Neural cell (in vitro differentiated cells): ENCODE measurements at regions not wholly inside any gene's neighbourhood (a gene's known extent, or its start where the extent isn't known, plus 50 kb on each side); places are given as distances from the start of the nearest gene placed in this dataset.

Experiments
- H2AFZ ChIP-seq: fragments of 200-600, 300-800 bp; sonication (generic), shearing (Covaris generic); 2 replicates; pipeline ENCODE4 v1.6.0; 2014; ENCODE audit warnings: low read depth, mild to moderate bottlenecking, antibody characterized with exemption, low read length, moderate library complexity
- H3F3A ChIP-seq: fragments of 200-600 bp; shearing (Covaris generic); 2 replicates; pipeline ENCODE4 v1.6.1; 2016; ENCODE audit warnings: mild to moderate bottlenecking, moderate library complexity, mixed read lengths, antibody characterized with exemption, low read length; ENCODE audit not compliant: insufficient read depth, poor library complexity, severe bottlenecking
- H3K27ac ChIP-seq: fragments of 200-600, 300-800 bp; sonication (generic), shearing (Covaris generic); 2 replicates; pipeline ENCODE4 v1.5.1; 2014; ENCODE audit warnings: mild to moderate bottlenecking, low read length, moderate library complexity
- H3K27me3 ChIP-seq: fragments of 300-800, 200-600 bp; sonication (generic), shearing (Covaris generic); 2 replicates; pipeline ENCODE4 v1.6.0; 2014; ENCODE audit warnings: mild to moderate bottlenecking, low read depth, low read length, moderate library complexity; ENCODE audit not compliant: insufficient read depth
- H3K36me3 ChIP-seq: fragments of 300-800, 200-600 bp; sonication (generic), shearing (Covaris generic); 2 replicates; pipeline ENCODE4 v1.5.1; 2014; ENCODE audit warnings: mild to moderate bottlenecking, antibody characterized with exemption, low read length, moderate library complexity; ENCODE audit not compliant: insufficient read depth
- H3K4me2 ChIP-seq: fragments of 300-800, 200-600 bp; sonication (generic), shearing (Covaris generic); 2 replicates; pipeline ENCODE4 v1.6.0; 2014; ENCODE audit warnings: mild to moderate bottlenecking, low read length
- H3K4me3 ChIP-seq: fragments of 300-800, 200-600 bp; sonication (generic), shearing (Covaris generic); 2 replicates; pipeline ENCODE4 v1.5.1; 2014; ENCODE audit warnings: mild to moderate bottlenecking, low read length, moderate library complexity
- H3K79me2 ChIP-seq: fragments of 200-600 bp; shearing (Covaris generic); replicated peaks from 2 replicates; pipeline ENCODE4 v1.6.0; 2014; ENCODE audit warnings: mild to moderate bottlenecking, low read length, moderate library complexity; ENCODE audit not compliant: insufficient read depth
- H3K9ac ChIP-seq: fragments of 300-800, 200-600 bp; sonication (generic), shearing (Covaris generic); 2 replicates; pipeline ENCODE4 v1.6.1; 2016; ENCODE audit warnings: mild to moderate bottlenecking, low read length, mixed read lengths
- H3K9me2 ChIP-seq: fragments of 200-600 bp; shearing (Covaris generic); 2 replicates; pipeline ENCODE4 v1.6.1; 2016; ENCODE audit warnings: mild to moderate bottlenecking, low read length, mixed read lengths; ENCODE audit not compliant: insufficient read depth
- H3K9me3 ChIP-seq: fragments of 200-600, 300-800 bp; sonication (generic), shearing (Covaris generic); 2 replicates; pipeline ENCODE4 v1.6.1; 2016; ENCODE audit warnings: mild to moderate bottlenecking, mixed run types, low read length, moderate library complexity, mixed read lengths
- H4K20me1 ChIP-seq: fragments of 200-600 bp; shearing (Covaris generic); 2 replicates; pipeline ENCODE4 v1.6.1; 2016; ENCODE audit warnings: mild to moderate bottlenecking, mixed run types; ENCODE audit not compliant: insufficient read depth
- EP300 ChIP-seq: fragments of 450-650 bp; conservative IDR thresholded peaks from 2 replicates; pipeline ENCODE4 v1.6.1; 2014; ENCODE audit warnings: antibody characterized with exemption, mild to moderate bottlenecking, moderate library complexity; ENCODE audit not compliant: poor library complexity, severe bottlenecking
- EZH2 ChIP-seq: fragments of 200-600, 300-800 bp; shearing (Covaris generic), sonication (generic); IDR thresholded peaks from 2 replicates; pipeline ENCODE4 v1.6.1; 2014; ENCODE audit warnings: antibody characterized with exemption, low read length, borderline replicate concordance, mild to moderate bottlenecking; ENCODE audit not compliant: insufficient read depth, poor library complexity, severe bottlenecking
- MXI1 ChIP-seq: fragments of 450-650 bp; conservative IDR thresholded peaks from 2 replicates; pipeline ENCODE4 v1.6.1; 2014; ENCODE audit warnings: antibody characterized with exemption, mild to moderate bottlenecking; ENCODE audit not compliant: poor library complexity, severe bottlenecking
- POLR2AphosphoS5 ChIP-seq: IDR thresholded peaks from 2 replicates; pipeline ENCODE4 v1.6.1; 2012
- RAD21 ChIP-seq: fragments of 450-650 bp; conservative IDR thresholded peaks from 2 replicates; pipeline ENCODE4 v1.6.1; 2014; ENCODE audit warnings: antibody characterized with exemption, mild to moderate bottlenecking, moderate library complexity
- SMC3 ChIP-seq: fragments of 450-650 bp; conservative IDR thresholded peaks from 2 replicates; pipeline ENCODE4 v1.6.1; 2014; ENCODE audit warnings: antibody characterized with exemption, mild to moderate bottlenecking, moderate library complexity; ENCODE audit not compliant: poor library complexity
- TAF1 ChIP-seq: IDR thresholded peaks from 2 replicates; pipeline ENCODE4 v1.6.1; 2012; ENCODE audit warnings: low read depth
- TF ChIP-seq, protein P1 (sequence below): fragments of 450-650 bp; IDR thresholded peaks from 2 replicates; pipeline ENCODE4 v1.5.1; 2014; ENCODE audit warnings: antibody characterized with exemption, mild to moderate bottlenecking, moderate library complexity; ENCODE audit not compliant: poor library complexity, severe bottlenecking
- TF ChIP-seq, protein P2 (sequence below): IDR thresholded peaks from 2 replicates; pipeline ENCODE4 v1.6.1; 2012; ENCODE audit warnings: borderline replicate concordance

DNA sequence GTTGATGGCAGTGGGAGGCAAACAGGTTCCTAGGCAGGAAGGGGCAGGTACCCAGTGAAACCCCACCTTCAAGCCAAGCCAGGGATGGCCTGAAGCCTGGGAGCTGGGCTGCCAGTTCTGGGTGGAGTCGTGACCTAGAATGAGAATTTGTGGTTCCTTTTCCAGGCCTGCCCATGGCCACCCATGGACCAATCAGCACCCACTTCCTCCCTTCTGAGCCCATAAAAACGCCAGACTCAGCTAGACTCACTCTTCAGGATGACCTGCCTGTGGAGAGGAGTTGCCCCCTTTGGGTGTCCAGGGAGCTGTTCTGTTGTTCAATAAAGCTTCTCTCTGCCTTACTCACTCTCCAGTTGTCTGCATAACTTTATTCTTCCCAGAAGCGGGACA, 144.0 kb upstream of the MRPS30 start:
- H3K79me2 ChIP-seq: no peaks in the 10 kb centered on the region
- H3K27me3 ChIP-seq: no peaks in the 10 kb centered on the region
- no peak overlapping the region for H2AFZ ChIP-seq
- H3K27ac ChIP-seq: no peak overlapping the region
- no peaks in the 10 kb centered on the region for H3K9me3 ChIP-seq
- no peaks in the 10 kb centered on the region for H3K9me2 ChIP-seq
- TF ChIP-seq TAF1: no peak
- TF ChIP-seq EZH2: no peak
- no peak for TF ChIP-seq RAD21
- no peak for TF ChIP-seq MXI1
- TF ChIP-seq POLR2AphosphoS5: no peak
- TF ChIP-seq, protein P1, sequence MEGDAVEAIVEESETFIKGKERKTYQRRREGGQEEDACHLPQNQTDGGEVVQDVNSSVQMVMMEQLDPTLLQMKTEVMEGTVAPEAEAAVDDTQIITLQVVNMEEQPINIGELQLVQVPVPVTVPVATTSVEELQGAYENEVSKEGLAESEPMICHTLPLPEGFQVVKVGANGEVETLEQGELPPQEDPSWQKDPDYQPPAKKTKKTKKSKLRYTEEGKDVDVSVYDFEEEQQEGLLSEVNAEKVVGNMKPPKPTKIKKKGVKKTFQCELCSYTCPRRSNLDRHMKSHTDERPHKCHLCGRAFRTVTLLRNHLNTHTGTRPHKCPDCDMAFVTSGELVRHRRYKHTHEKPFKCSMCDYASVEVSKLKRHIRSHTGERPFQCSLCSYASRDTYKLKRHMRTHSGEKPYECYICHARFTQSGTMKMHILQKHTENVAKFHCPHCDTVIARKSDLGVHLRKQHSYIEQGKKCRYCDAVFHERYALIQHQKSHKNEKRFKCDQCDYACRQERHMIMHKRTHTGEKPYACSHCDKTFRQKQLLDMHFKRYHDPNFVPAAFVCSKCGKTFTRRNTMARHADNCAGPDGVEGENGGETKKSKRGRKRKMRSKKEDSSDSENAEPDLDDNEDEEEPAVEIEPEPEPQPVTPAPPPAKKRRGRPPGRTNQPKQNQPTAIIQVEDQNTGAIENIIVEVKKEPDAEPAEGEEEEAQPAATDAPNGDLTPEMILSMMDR: no peak
- no peak for TF ChIP-seq EP300
- TF ChIP-seq, protein P2, sequence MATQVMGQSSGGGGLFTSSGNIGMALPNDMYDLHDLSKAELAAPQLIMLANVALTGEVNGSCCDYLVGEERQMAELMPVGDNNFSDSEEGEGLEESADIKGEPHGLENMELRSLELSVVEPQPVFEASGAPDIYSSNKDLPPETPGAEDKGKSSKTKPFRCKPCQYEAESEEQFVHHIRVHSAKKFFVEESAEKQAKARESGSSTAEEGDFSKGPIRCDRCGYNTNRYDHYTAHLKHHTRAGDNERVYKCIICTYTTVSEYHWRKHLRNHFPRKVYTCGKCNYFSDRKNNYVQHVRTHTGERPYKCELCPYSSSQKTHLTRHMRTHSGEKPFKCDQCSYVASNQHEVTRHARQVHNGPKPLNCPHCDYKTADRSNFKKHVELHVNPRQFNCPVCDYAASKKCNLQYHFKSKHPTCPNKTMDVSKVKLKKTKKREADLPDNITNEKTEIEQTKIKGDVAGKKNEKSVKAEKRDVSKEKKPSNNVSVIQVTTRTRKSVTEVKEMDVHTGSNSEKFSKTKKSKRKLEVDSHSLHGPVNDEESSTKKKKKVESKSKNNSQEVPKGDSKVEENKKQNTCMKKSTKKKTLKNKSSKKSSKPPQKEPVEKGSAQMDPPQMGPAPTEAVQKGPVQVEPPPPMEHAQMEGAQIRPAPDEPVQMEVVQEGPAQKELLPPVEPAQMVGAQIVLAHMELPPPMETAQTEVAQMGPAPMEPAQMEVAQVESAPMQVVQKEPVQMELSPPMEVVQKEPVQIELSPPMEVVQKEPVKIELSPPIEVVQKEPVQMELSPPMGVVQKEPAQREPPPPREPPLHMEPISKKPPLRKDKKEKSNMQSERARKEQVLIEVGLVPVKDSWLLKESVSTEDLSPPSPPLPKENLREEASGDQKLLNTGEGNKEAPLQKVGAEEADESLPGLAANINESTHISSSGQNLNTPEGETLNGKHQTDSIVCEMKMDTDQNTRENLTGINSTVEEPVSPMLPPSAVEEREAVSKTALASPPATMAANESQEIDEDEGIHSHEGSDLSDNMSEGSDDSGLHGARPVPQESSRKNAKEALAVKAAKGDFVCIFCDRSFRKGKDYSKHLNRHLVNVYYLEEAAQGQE: no peak
- TF ChIP-seq SMC3: no peak
- H3K4me2 ChIP-seq: no peak overlapping the region
- H4K20me1 ChIP-seq: no peaks in the 10 kb centered on the region
- no peak overlapping the region for H3K4me3 ChIP-seq
- no peak overlapping the region for H3K9ac ChIP-seq
- no peaks in the 10 kb centered on the region for H3F3A ChIP-seq
- H3K36me3 ChIP-seq: no peaks in the 10 kb centered on the region

DNA sequence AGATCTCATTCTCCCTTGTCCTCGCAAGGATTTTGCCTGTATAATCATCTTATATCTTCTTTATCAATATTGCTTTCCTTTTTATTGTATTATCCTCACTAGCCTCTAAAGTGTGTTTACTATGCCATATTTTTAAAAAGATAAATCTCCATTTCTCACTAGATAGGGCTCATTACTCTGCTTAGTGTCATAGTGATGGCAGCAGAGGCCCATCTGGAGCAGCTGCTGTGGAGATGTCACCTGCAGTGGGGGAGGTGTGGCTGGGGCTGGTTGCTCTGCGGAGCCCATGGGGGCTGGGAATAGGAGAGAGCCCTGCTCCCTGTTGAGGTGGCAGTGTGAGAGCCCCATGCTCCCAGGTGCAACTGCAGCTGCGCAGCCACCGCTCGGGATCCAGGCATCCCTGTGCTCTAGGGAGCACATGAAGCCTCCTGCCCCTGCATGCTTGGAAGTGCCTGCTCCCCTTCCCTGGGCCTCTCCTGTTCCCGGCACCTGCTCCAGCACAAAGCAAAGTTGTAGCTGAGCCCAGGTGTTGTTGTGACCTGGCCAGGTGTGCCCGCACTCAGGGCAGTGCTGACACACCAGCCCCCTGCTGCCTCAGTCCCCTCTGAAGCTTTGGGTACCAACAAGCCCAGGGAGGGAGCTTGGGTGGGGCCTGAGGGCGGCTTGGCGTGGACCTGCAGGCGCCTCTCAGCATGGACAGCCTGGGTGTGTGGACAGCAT, 144.6 kb upstream of the MRPS30 start:
- Histone ChIP-seq H3K79me2 (no peaks in the 10 kb centered on the region), H3K36me3 (no peaks in the 10 kb centered on the region), H3K27ac (no peak overlapping the region), H4K20me1 (no peaks in the 10 kb centered on the region), H3K4me3 (no peak overlapping the region), H3K27me3 (no peaks in the 10 kb centered on the region), H3F3A (no peaks in the 10 kb centered on the region), H3K4me2 (no peak overlapping the region), H3K9me2 (no peaks in the 10 kb centered on the region), H2AFZ (no peak overlapping the region), H3K9me3 (no peaks in the 10 kb centered on the region), H3K9ac (no peak overlapping the region)
- TF ChIP-seq EP300: no peak
